ENCODE measurements at regions not wholly inside any gene's neighbourhood (a gene's known extent, or its start where the extent isn't known, plus 50 kb on each side); places are given as distances from the start of the nearest gene placed in this dataset.
"Not testable (repeated sequence)": the region's sequence is repeated elsewhere in the genome, so short reads cannot be mapped to it uniquely, and the experiment has no call there.

DNA sequence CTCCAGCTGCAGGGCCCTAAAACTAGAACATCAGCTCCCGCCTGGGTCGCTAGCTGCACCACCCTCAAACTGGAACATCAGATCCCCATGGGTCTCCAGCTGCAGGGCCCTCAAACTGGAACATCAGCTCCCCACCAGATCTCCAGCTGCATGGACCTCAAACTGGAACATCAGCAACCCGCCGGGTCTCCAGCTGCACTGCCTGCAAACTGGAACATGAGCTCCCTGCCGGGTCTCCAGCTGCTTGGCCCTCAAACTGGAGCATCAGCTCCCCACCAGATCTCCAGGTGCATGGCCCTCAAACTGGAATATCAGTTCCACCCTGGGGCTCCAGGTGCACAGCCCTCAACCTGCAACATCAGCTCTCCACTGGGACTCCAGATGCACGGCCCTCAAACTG is 82.7 kb downstream of the TFRC start:
- not testable (repeated sequence) for DNase-seq, H3K4me3 ChIP-seq, H3K9me3 ChIP-seq, H3K36me3 ChIP-seq, H3K27me3 ChIP-seq

GRCh38 chr3:195996314-195996713 is 85.6 kb downstream of the TFRC start:
- not testable (repeated sequence) for H3K36me3 ChIP-seq, H3K9me3 ChIP-seq, H3K27me3 ChIP-seq, H3K4me3 ChIP-seq, DNase-seq

DNA sequence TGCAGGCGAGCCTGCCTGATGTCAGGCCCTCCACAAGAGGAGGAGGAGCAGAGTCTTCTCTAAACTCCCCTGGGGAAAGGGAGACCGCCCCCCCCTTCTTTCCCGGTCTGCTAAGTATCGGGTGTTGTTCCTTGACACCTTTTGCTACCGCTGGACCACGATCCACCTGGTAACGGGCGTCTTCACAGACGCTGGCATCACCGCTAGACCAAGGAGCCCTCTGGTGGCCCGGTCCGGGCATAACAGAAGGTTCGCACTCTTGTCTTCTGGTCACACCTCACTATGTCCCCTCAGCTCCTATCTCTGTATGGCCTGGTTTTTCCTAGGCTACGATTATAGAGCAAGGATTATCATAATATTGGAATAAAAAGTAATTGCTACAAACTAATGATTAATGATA is 86.0 kb upstream of the TNK2 start:
- not testable (repeated sequence) for H3K4me3 ChIP-seq, H3K9me3 ChIP-seq, H3K27me3 ChIP-seq, H3K36me3 ChIP-seq
- DNase-seq = peak; percentile 40

DNA sequence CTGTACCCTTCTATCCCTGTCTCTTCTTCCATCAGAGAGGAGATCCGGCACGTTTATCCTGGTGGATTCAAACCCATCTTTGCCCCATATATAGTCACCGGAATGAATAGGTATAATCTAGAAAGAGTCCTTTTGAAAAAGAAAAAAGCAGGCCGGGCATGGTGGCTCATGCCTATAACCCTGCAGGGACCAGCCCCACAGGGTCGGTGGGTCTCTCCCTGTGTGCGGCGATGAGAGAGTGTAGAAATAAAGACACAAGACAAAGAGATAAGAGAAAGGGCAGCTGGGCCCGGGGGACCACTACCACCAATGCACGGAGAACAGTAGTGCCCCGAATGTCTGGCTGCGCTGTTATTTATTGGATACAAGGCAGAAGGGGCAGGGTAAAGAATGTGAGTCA is 85.3 kb upstream of the TNK2 start:
- not testable (repeated sequence) for H3K4me3 ChIP-seq, H3K9me3 ChIP-seq, DNase-seq, H3K36me3 ChIP-seq, H3K27me3 ChIP-seq

- H3K27me3 ChIP-seq, DNase-seq, H3K36me3 ChIP-seq: not testable (repeated sequence)
Measured at GRCh38 chr3:195992956-195993595, 84.7 kb upstream of the TNK2 start.

DNA sequence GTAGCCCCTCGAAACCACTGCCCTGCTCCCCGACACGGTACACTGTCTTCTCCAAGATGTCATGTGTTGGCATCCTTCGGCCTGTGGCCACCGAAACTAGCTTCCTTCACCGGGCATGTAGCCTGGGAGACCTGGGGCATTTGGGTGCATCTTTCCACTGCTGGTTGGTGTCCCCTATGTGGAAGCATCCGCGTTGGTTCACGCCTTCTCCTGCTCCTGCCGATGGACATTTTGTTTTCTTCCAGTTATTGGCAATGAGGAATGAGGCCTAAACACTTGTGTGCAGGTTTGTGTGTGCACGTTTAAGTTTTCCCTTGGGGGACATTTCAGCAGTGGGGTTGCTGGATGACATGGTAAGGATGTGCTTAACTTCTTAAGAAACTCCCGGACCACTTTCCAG is 83.6 kb upstream of the TNK2 start:
- H3K9me3 ChIP-seq, H3K36me3 ChIP-seq, H3K4me3 ChIP-seq, DNase-seq, H3K27me3 ChIP-seq: not testable (repeated sequence)

More at GRCh38 chr3:195992956-195993595, 84.7 kb upstream of the TNK2 start:
- H3K9me3 ChIP-seq, H3K4me3 ChIP-seq: not testable (repeated sequence)

GRCh38 chr3:195991243-195991642 is 82.9 kb upstream of the TNK2 start:
- H3K36me3 ChIP-seq, H3K4me3 ChIP-seq, H3K27me3 ChIP-seq, H3K9me3 ChIP-seq, DNase-seq: not testable (repeated sequence)

GRCh38 chr3:195990841-195991174 is 82.5 kb upstream of the TNK2 start:
- not testable (repeated sequence) for H3K36me3 ChIP-seq, H3K27me3 ChIP-seq, DNase-seq

DNA sequence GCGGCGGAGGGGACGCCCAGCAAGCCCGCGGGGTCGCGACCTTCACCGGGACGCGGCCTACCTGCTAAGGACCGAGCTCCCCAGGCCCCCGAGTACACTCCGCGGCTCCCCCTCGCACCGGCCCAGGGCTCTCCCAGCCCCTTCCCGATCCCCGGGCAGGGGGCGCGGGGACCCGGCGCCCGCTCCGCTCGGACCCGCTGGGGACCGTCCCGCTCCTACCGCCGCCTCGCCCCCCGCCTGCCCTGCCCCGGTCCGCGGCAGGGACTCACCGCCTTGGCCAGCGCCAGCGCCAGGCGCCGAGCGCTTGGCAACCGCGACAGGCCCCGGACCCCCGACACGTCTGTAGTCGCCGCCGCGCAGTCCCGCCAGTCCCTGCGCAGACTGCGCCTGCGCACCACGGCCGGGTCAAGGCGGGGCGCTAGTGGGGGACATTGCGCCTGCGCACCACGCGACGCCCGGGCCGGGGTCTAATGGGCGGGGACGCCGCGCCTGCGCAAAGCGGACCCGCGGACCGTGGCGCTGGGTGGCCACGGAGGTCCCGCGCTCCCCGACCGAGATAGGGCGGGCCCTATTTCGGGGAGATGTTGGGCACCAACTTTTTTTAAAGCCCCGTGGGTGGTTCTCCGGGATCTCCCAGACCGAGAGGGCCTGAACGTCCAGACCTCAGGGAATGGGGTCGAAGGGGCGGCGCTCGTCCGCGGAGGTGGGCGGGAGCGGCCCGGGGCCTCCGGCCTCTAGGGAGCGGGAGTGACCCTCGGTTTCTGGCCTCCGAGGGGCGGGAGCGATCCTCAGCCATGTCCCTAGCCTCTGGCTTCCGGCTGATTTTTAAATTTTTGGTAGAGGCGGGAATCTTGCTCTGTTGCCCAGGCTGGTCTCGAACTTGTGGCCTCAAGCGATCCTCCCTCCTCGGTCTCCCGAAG is 81.8 kb upstream of the TNK2 start:
- peak; percentile 93 for DNase-seq
- peak overlapping the region; percentile 50 for H3K4me3 ChIP-seq
- H3K36me3 ChIP-seq = not testable (repeated sequence)

More at GRCh38 chr3:195990841-195991174, 82.5 kb upstream of the TNK2 start:
- H3K4me3 ChIP-seq = peak overlapping the region; percentile 50
- H3K9me3 ChIP-seq = not testable (repeated sequence)

GRCh38 chr3:195989197-195989920 is 81.0 kb upstream of the TNK2 start:
- H3K36me3 ChIP-seq, H3K27me3 ChIP-seq, H3K9me3 ChIP-seq: not testable (repeated sequence)
- peak; percentile 50 for DNase-seq
- H3K4me3 ChIP-seq = peak overlapping the region; percentile 33

More for the DNA sequence above, 81.8 kb upstream of the TNK2 start:
- H3K27me3 ChIP-seq, H3K9me3 ChIP-seq: not testable (repeated sequence)

DNA sequence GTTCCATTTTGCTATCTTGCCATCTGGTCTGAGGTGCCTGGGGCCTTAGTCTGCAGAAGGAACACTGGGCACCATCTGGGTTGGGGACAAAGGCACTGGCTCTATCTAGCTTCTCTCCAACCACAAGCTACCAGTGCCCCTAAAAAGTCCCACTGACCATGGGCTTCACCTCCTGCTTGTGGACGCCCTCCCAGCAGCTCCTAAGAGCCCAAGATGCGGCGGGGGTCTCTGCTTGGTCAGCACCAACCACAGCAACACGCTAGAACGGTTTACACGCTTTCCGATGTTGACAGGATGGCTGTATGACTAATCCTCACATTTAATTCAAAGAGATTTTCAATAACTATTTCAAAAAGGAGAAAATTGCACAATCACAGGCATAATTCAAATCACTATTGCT is 80.4 kb upstream of the TNK2 start:
- not testable (repeated sequence) for DNase-seq, H3K27me3 ChIP-seq, H3K36me3 ChIP-seq, H3K9me3 ChIP-seq
- H3K4me3 ChIP-seq = peak overlapping the region; percentile 33

DNA sequence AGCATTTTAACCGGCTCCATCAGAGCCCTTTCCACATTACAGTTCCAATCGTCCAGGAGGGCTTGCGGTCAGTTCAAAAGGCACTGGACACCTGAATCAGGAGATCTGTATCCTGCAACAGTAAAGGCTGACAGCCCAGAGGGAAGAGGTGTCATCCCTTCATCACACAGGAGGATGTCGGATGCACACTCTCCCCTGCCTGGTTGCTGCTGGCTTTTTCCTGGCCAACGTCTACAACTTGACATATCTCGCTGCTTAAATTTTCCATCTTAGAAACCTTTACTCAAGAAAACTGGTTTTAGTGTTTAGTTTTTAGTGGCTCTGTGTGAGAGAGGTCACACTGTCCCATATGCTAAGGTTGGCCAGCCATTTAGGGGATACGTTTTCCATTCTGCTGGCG is 78.7 kb upstream of the TNK2 start:
- not testable (repeated sequence) for DNase-seq, H3K36me3 ChIP-seq, H3K4me3 ChIP-seq, H3K27me3 ChIP-seq, H3K9me3 ChIP-seq

GRCh38 chr3:195986576-195986975 is 78.2 kb upstream of the TNK2 start:
- not testable (repeated sequence) for H3K27me3 ChIP-seq, H3K4me3 ChIP-seq, H3K9me3 ChIP-seq, DNase-seq, H3K36me3 ChIP-seq

- not testable (repeated sequence) for H3K36me3 ChIP-seq, H3K4me3 ChIP-seq, H3K27me3 ChIP-seq, DNase-seq, H3K9me3 ChIP-seq
Measured at GRCh38 chr3:195985348-195985920, 77.1 kb upstream of the TNK2 start.

DNA sequence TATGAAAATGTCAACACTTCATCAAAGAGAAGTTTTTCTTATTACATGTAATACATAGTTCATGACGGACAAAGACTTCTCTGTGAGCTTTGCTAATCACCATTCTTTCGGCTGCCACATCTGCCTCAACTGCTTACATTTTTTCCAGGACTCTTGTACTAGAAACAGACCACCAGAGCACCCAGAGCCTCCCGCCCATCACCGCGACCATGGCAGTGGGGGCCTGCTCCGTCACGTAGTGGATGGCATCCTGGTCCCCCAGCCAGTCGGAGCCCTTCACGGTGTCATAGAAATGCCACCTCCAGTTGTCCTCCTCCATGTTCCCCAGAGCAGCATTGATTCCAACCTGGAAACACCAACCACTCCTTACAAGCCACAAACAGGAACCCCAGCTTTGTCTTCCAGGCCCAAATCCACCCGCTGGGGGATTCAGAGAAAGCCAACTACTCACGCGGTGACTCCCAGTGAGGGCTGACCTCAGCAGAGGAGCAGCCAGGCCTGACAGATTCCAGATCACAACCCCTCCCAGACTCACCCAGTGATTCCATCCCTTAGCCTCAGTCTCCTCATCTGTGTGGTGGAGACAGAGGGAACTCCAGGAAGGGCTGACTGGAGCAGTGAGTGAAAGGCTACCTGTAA is 76.2 kb upstream of the TNK2 start:
- H3K36me3 ChIP-seq, H3K27me3 ChIP-seq, H3K9me3 ChIP-seq, DNase-seq, H3K4me3 ChIP-seq: not testable (repeated sequence)

DNA sequence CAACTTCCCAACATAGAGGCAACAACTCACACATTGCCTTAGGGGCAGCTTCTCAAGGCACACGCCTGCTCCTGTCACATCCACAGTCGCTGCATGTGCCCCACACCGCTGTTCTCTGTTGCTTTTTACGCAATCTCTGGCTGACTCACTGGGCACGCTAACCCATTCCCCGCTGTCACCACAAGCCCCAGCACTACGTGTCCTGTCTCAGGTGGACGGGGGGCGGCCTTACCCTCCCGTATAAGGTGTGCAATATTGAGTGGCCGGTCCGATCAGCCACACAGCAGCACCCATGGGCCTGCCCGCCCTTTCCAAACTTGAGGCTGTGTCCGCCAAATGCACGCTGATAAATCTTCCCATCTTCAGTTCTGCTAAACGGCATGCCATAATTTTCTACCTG is 75.5 kb upstream of the TNK2 start:
- H3K36me3 ChIP-seq, H3K9me3 ChIP-seq, H3K4me3 ChIP-seq, DNase-seq, H3K27me3 ChIP-seq: not testable (repeated sequence)

GRCh38 chr3:195982754-195983153 is 74.4 kb upstream of the TNK2 start:
- not testable (repeated sequence) for DNase-seq, H3K36me3 ChIP-seq, H3K9me3 ChIP-seq, H3K4me3 ChIP-seq, H3K27me3 ChIP-seq
